IMR-90 (cell line): ENCODE measurements at regions not wholly inside any gene's neighbourhood (a gene's known extent, or its start where the extent isn't known, plus 50 kb on each side); places are given as distances from the start of the nearest gene placed in this dataset.
A peak's percentile ranks its signal among the peaks of the same experiment; 100 is the strongest.

ENCODE experiments used
- ATAC-seq: fragments of 200-7000 bp; cut with Tn5 transposase; 2 replicates; pipeline ENCODE4 v1.9.1; 2020; ENCODE audit warnings: low read depth, mild to moderate bottlenecking, moderate library complexity
- BruUV-seq: library from RNA; stranded (reverse); fragments of 400-500 nt; replicated peaks from 2 replicates; lab custom pipeline; 2021; lab: Mats Ljungman, UMichigan
- CTCF ChIA-PET: fragments of 300-600 bp; formaldehyde crosslinking; extraction: SDS; loops from one replicate; lab custom pipeline; 2021; ENCODE audit warnings: antibody characterized with exemption; lab: Yijun Ruan, JAX
- POLR2A ChIA-PET: fragments of 300-600 bp; sonication (Branson Sonifier 250); formaldehyde crosslinking; loops from one replicate; lab custom pipeline; 2022; ENCODE audit warnings: antibody characterized with exemption; ENCODE audit not compliant: unreplicated experiment; lab: Charles Lee
- DNase-seq: peaks from one replicate; pipeline ENCODE4 v3.0.0; 2013
- H2AFZ ChIP-seq: replicated peaks from 2 replicates; pipeline ENCODE3; 2013; ENCODE audit warnings: low read length, mild to moderate bottlenecking; ENCODE audit not compliant: poor library complexity
- H2AK5ac ChIP-seq: 2 replicates; pipeline ENCODE4 v1.6.1; 2013; ENCODE audit warnings: low read depth, low read length, inconsistent platforms
- H2AK9ac ChIP-seq: replicated peaks from 2 replicates; pipeline ENCODE3; 2013; ENCODE audit warnings: mild to moderate bottlenecking, low read depth, low read length, moderate library complexity; ENCODE audit not compliant: poor library complexity
- H2BK120ac ChIP-seq: 2 replicates; pipeline ENCODE4 v1.6.1; 2013; ENCODE audit warnings: low read depth, low read length, inconsistent platforms
- H2BK15ac ChIP-seq: 3 replicates; pipeline ENCODE4 v1.6.1; 2013; ENCODE audit warnings: low read depth, low read length, inconsistent platforms
- H2BK20ac ChIP-seq: 2 replicates; pipeline ENCODE4 v1.6.1; 2013; ENCODE audit warnings: low read depth, mild to moderate bottlenecking, inconsistent platforms, low read length, moderate library complexity
- H2BK5ac ChIP-seq: 2 replicates; pipeline ENCODE4 v1.6.1; 2013; ENCODE audit warnings: mild to moderate bottlenecking, low read depth, low read length, inconsistent platforms; ENCODE audit not compliant: poor library complexity, severe bottlenecking
- H3K14ac ChIP-seq: replicated peaks from 2 replicates; pipeline ENCODE4 v1.6.1; 2013; ENCODE audit warnings: low read depth, low read length, inconsistent platforms
- H3K18ac ChIP-seq: 2 replicates; pipeline ENCODE4 v1.6.1; 2013; ENCODE audit warnings: low read depth, low read length, control low read depth
- H3K23ac ChIP-seq: 2 replicates; pipeline ENCODE4 v1.6.1; 2013; ENCODE audit warnings: low read depth, low read length, inconsistent platforms
- H3K27ac ChIP-seq: 2 replicates; pipeline ENCODE4 v1.5.1; 2013; ENCODE audit warnings: mild to moderate bottlenecking, control low read depth, low read length; ENCODE audit not compliant: insufficient read depth
- H3K27me3 ChIP-seq: 2 replicates; pipeline ENCODE4 v1.6.1; 2013; ENCODE audit warnings: low read length; ENCODE audit not compliant: control insufficient read depth, insufficient read depth
- H3K36me3 ChIP-seq: 2 replicates; pipeline ENCODE4 v1.6.1; 2013; ENCODE audit warnings: low read length, mixed read lengths; ENCODE audit not compliant: control insufficient read depth, insufficient read depth
- H3K4ac ChIP-seq: 2 replicates; pipeline ENCODE4 v1.6.1; 2013; ENCODE audit warnings: low read depth, low read length, inconsistent platforms
- H3K4me1 ChIP-seq: 2 replicates; pipeline ENCODE4 v1.6.1; 2013; ENCODE audit warnings: low read length, mixed read lengths; ENCODE audit not compliant: control insufficient read depth, insufficient read depth
- H3K4me2 ChIP-seq: 2 replicates; pipeline ENCODE4 v1.6.1; 2013; ENCODE audit warnings: low read depth, mild to moderate bottlenecking, control low read depth, low read length, moderate library complexity
- H3K4me3 ChIP-seq: 2 replicates; pipeline ENCODE4 v1.5.1; 2013; ENCODE audit warnings: low read depth, mild to moderate bottlenecking, control low read depth, low read length, moderate library complexity; ENCODE audit not compliant: insufficient read depth
- H3K56ac ChIP-seq: 2 replicates; pipeline ENCODE4 v1.6.1; 2013; ENCODE audit warnings: low read length, inconsistent platforms; ENCODE audit not compliant: insufficient read depth; ENCODE audit errors: extremely low read depth
- H3K79me1 ChIP-seq, 2 experiments: 2 replicates each; pipeline ENCODE4 v1.6.1; 2013; ENCODE audit warnings: low read length in 2 of 2, inconsistent platforms in 1 of 2, low read depth in 1 of 2
- H3K9ac ChIP-seq: 2 replicates; pipeline ENCODE4 v1.6.1; 2013; ENCODE audit warnings: low read depth, low read length, control low read depth
- H3K9me1 ChIP-seq: 2 replicates; pipeline ENCODE4 v1.6.1; 2013; ENCODE audit warnings: low read length, inconsistent platforms; ENCODE audit not compliant: insufficient read depth
- H3K9me3 ChIP-seq: 2 replicates; pipeline ENCODE4 v1.6.1; 2013; ENCODE audit warnings: low read length; ENCODE audit not compliant: control insufficient read depth, insufficient read depth
- H4K20me1 ChIP-seq: 2 replicates; pipeline ENCODE4 v1.6.1; 2013; ENCODE audit warnings: low read length, inconsistent platforms; ENCODE audit not compliant: insufficient read depth
- H4K5ac ChIP-seq: 2 replicates; pipeline ENCODE4 v1.6.1; 2013; ENCODE audit warnings: mild to moderate bottlenecking, low read depth, low read length, control low read depth
- H4K8ac ChIP-seq, 2 experiments: 2 replicates each; pipeline ENCODE4 v1.6.1; 2013; ENCODE audit warnings: low read depth in 2 of 2, low read length in 2 of 2, control low read depth in 1 of 2, inconsistent platforms in 1 of 2
- H4K91ac ChIP-seq: 2 replicates; pipeline ENCODE4 v1.6.1; 2013; ENCODE audit warnings: low read depth, low read length, inconsistent platforms; ENCODE audit not compliant: insufficient read depth
- BHLHE40 ChIP-seq: fragments of 150-350 bp; IDR thresholded peaks from 2 replicates; pipeline ENCODE4 v1.6.1; 2016; ENCODE audit warnings: mild to moderate bottlenecking, low read depth, low read length
- CEBPB ChIP-seq: IDR thresholded peaks from 2 replicates; pipeline ENCODE4 v1.6.1; 2012; ENCODE audit warnings: low read depth, low read length, improper control_type of control experiment
- CHD1 ChIP-seq: IDR thresholded peaks from 2 replicates; pipeline ENCODE4 v1.6.1; 2012; ENCODE audit warnings: low read depth, low read length, improper control_type of control experiment
- CTCF ChIP-seq: conservative IDR thresholded peaks from 2 replicates; pipeline ENCODE4 v1.5.1; 2012; ENCODE audit warnings: mild to moderate bottlenecking, low read depth, low read length, improper control_type of control experiment
- ELK1 ChIP-seq: fragments of 150-350 bp; IDR thresholded peaks from 2 replicates; pipeline ENCODE4 v1.6.1; 2016; ENCODE audit warnings: low read depth, mild to moderate bottlenecking, low read length, moderate library complexity, borderline replicate concordance
- FOS ChIP-seq: fragments of 150-350 bp; IDR thresholded peaks from 2 replicates; pipeline ENCODE4 v1.6.1; 2016; ENCODE audit warnings: low read depth, low read length
- MAFK ChIP-seq: IDR thresholded peaks from 2 replicates; pipeline ENCODE4 v1.6.1; 2012; ENCODE audit warnings: low read depth, low read length, improper control_type of control experiment
- MAZ ChIP-seq: IDR thresholded peaks from 2 replicates; pipeline ENCODE4 v1.6.1; 2012; ENCODE audit warnings: low read depth, mild to moderate bottlenecking, low read length, improper control_type of control experiment, moderate library complexity, borderline replicate concordance
- MXI1 ChIP-seq: IDR thresholded peaks from 2 replicates; pipeline ENCODE4 v1.6.1; 2012; ENCODE audit warnings: low read depth, mild to moderate bottlenecking, low read length, moderate library complexity, borderline replicate concordance
- NFE2L2 ChIP-seq: fragments of 150-350 bp; IDR thresholded peaks from 2 replicates; pipeline ENCODE4 v1.6.1; 2016; ENCODE audit warnings: low read depth, mild to moderate bottlenecking, low read length
- POLR2A ChIP-seq: IDR thresholded peaks from 2 replicates; pipeline ENCODE4 v1.6.1; 2012; ENCODE audit warnings: mild to moderate bottlenecking, low read depth, low read length
- RAD21 ChIP-seq: IDR thresholded peaks from 2 replicates; pipeline ENCODE4 v1.6.1; 2012; ENCODE audit warnings: low read length, improper control_type of control experiment
- RCOR1 ChIP-seq: IDR thresholded peaks from 2 replicates; pipeline ENCODE4 v1.6.1; 2012; ENCODE audit warnings: mild to moderate bottlenecking, low read length, improper control_type of control experiment; ENCODE audit not compliant: insufficient replicate concordance
- RFX5 ChIP-seq: IDR thresholded peaks from 2 replicates; pipeline ENCODE4 v1.8.0; 2012; ENCODE audit warnings: low read depth, mild to moderate bottlenecking, low read length, moderate library complexity
- SMC3 ChIP-seq: fragments of 150-350 bp; IDR thresholded peaks from 2 replicates; pipeline ENCODE4 v1.6.1; 2016; ENCODE audit warnings: low read depth, mild to moderate bottlenecking, antibody characterized with exemption, low read length, moderate library complexity
- USF2 ChIP-seq: fragments of 150-350 bp; IDR thresholded peaks from 2 replicates; pipeline ENCODE4 v1.6.1; 2017; ENCODE audit warnings: mild to moderate bottlenecking, antibody characterized with exemption, low read length, low read depth
- dilution Hi-C: fragments of 300-500 bp; cut with HindIII; formaldehyde crosslinking; loops from one replicate; pipeline ENCODE4 v1.14.3; 2018; ENCODE audit warnings: low sequenced_read_pairs; ENCODE audit not compliant: unreplicated experiment
- in situ Hi-C: fragments of 300-500 bp; cut with MboI; formaldehyde crosslinking; loops from 3 replicates; pipeline ENCODE4 v1.14.3; 2019; ENCODE audit warnings: low sequenced_read_pairs, inconsistent platforms, mixed read lengths
- intact Hi-C: fragments of 100-400 bp; cut with micrococcal nuclease; formaldehyde crosslinking; loops from 2 replicates; pipeline ENCODE4 v1.10.0; 2022

- H4K5ac ChIP-seq: no peak overlapping the region
- POLR2A ChIA-PET: no interaction called here
These were observed 206.0 kb upstream of the KBTBD8 start for GRCh38 chr3:66792086-66792485.

More at GRCh38 chr3:66792086-66792485, 206.0 kb upstream of the KBTBD8 start:
- BruUV-seq: no TSS peak
- H3K9ac ChIP-seq: no peak overlapping the region
- no peak overlapping the region for H3K4me3 ChIP-seq
- H2BK20ac ChIP-seq: peak overlapping the region; percentile 72; the same call in 1 of the 2 replicates
- H2AK9ac ChIP-seq: no peak overlapping the region
- dilution Hi-C loops (no loop called here), in situ Hi-C loops (no loop called here), intact Hi-C loops (no loop called here)
- peaks cover 22% of the 10 kb centered on the region for H3K4me1 ChIP-seq
- no peak overlapping the region for H2AFZ ChIP-seq
- H2BK5ac ChIP-seq: no peak overlapping the region
- H3K4me2 ChIP-seq: no peak overlapping the region
- peak overlapping the region; percentile 55; the same call in 1 of the 2 replicates for H3K14ac ChIP-seq
- H3K18ac ChIP-seq: 0 out of 2 replicates have a peak overlapping the region, but pooled peaks have one; percentile 20
- no peak overlapping the region for H3K23ac ChIP-seq
- H3K9me3 ChIP-seq: no peaks in the 10 kb centered on the region
- 0 out of 3 replicates have a peak overlapping the region, but pooled peaks have one; percentile 46 for H2BK15ac ChIP-seq
- peak overlapping the region; percentile 43; the same call in 1 of the 2 replicates for H2AK5ac ChIP-seq
- TF ChIP-seq ELK1 (no peak), RFX5 (no peak), CHD1 (no peak), USF2 (no peak), CTCF (no peak), RAD21 (no peak), SMC3 (no peak), BHLHE40 (no peak), NFE2L2 (no peak), POLR2A (no peak), CEBPB (no peak), FOS (no peak), MAZ (no peak), MAFK (no peak), RCOR1 (no peak), MXI1 (no peak)
- no peaks in the 10 kb centered on the region for H3K36me3 ChIP-seq
- peak overlapping the region; percentile 1; the same call in 1 of the 2 replicates for H3K4ac ChIP-seq
- CTCF ChIA-PET: interaction anchor here (0.7 to 0.8 kb wide), 2 partner anchors 12 to 85 kb away, joined by 3 to 6 read pairs; no protein-coding TSS in a partner anchor
- H3K56ac ChIP-seq: no peak overlapping the region
- H4K8ac ChIP-seq: peak overlapping the region in 1 of 2 experiments; percentile 9; a peak in 1 of 4 replicates
- no peaks in the 10 kb centered on the region for H3K79me1 ChIP-seq
- peak overlapping the region; percentile 99 for H2BK120ac ChIP-seq
- no peak for ATAC-seq
- no peaks in the 10 kb centered on the region for H4K20me1 ChIP-seq
- H3K27ac ChIP-seq: no peak overlapping the region
- H3K9me1 ChIP-seq: 0 out of 2 replicates have a peak, but pooled peaks cover 16% of the 10 kb centered on the region
- no peak for DNase-seq
- no peaks in the 10 kb centered on the region for H3K27me3 ChIP-seq
- peak overlapping the region; percentile 22; the same call in 1 of the 2 replicates for H4K91ac ChIP-seq
